Glutamatergic neuron (in vitro differentiated cells): ENCODE measurements at regions not wholly inside any gene's neighbourhood (a gene's known extent, or its start where the extent isn't known, plus 50 kb on each side); places are given as distances from the start of the nearest gene placed in this dataset.

Source experiments
- DNase-seq: peaks from one replicate; pipeline ENCODE4 v3.0.0; 2022
- H3K27ac Mint-ChIP-seq: one replicate; pipeline ENCODE4 v1.8.0; 2020; ENCODE audit warnings: mild to moderate bottlenecking, mixed read lengths, inconsistent platforms; ENCODE audit not compliant: unreplicated experiment
- H3K27me3 Mint-ChIP-seq: one replicate; pipeline ENCODE4 v1.8.0; 2020; ENCODE audit warnings: mild to moderate bottlenecking, moderate library complexity, mixed read lengths, inconsistent platforms; ENCODE audit not compliant: unreplicated experiment
- H3K36me3 Mint-ChIP-seq: one replicate; pipeline ENCODE4 v1.8.0; 2020; ENCODE audit warnings: mild to moderate bottlenecking, mixed read lengths, inconsistent platforms; ENCODE audit not compliant: unreplicated experiment
- H3K4me1 Mint-ChIP-seq: one replicate; pipeline ENCODE4 v1.8.0; 2020; ENCODE audit warnings: mild to moderate bottlenecking, low read depth, mixed read lengths, inconsistent platforms; ENCODE audit not compliant: unreplicated experiment
- H3K4me3 Mint-ChIP-seq: one replicate; pipeline ENCODE4 v1.8.0; 2020; ENCODE audit warnings: mild to moderate bottlenecking, mixed read lengths, inconsistent platforms; ENCODE audit not compliant: unreplicated experiment
- H3K9me3 Mint-ChIP-seq: one replicate; pipeline ENCODE4 v1.8.0; 2020; ENCODE audit warnings: mild to moderate bottlenecking, moderate library complexity, mixed read lengths, inconsistent platforms; ENCODE audit not compliant: unreplicated experiment
- TF ChIP-seq, protein P1 (sequence below): fragments of 200-600 bp; sonication (generic); IDR thresholded peaks from one replicate; pipeline ENCODE4 v1.5.0; 2021; ENCODE audit not compliant: partially characterized antibody, unreplicated experiment

DNA sequence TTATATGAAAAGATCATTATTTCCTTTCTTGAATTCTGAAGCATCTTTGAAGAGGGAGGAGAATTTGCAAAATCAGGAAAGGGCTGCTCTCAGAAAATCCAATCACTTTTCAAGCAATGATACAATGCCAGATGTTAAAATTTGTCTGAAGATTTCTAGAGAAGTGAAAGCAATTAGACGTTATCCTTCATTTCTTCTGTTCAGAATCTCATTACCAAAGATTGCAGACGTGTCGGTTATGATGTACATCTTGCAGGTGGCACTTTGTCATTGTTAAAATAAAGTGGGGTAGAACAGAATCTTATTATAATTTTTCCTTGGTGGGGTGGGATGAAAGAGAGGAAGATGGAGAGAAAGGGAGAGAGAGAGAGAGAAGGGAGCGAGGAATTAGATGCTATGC, 296.4 kb upstream of the STS start:
- no peaks in the 10 kb centered on the region for H3K27me3 Mint-ChIP-seq
- H3K4me3 Mint-ChIP-seq, result no peak overlapping the region
- TF ChIP-seq, protein P1, sequence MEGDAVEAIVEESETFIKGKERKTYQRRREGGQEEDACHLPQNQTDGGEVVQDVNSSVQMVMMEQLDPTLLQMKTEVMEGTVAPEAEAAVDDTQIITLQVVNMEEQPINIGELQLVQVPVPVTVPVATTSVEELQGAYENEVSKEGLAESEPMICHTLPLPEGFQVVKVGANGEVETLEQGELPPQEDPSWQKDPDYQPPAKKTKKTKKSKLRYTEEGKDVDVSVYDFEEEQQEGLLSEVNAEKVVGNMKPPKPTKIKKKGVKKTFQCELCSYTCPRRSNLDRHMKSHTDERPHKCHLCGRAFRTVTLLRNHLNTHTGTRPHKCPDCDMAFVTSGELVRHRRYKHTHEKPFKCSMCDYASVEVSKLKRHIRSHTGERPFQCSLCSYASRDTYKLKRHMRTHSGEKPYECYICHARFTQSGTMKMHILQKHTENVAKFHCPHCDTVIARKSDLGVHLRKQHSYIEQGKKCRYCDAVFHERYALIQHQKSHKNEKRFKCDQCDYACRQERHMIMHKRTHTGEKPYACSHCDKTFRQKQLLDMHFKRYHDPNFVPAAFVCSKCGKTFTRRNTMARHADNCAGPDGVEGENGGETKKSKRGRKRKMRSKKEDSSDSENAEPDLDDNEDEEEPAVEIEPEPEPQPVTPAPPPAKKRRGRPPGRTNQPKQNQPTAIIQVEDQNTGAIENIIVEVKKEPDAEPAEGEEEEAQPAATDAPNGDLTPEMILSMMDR, result no peak
- no peak overlapping the region for H3K27ac Mint-ChIP-seq
- no peaks in the 10 kb centered on the region for H3K9me3 Mint-ChIP-seq
- H3K4me1 Mint-ChIP-seq, result no peaks in the 10 kb centered on the region
- DNase-seq, result no peak
- H3K36me3 Mint-ChIP-seq, result no peaks in the 10 kb centered on the region

- H3K27ac Mint-ChIP-seq, result no peak overlapping the region
- TF ChIP-seq, protein P1, result no peak
Observed at GRCh38 chrX:6849716-6850414, 297.6 kb upstream of the STS start.

GRCh38 chrX:6832619-6833018, 297.7 kb upstream of the VCX3A start:
- Mint-ChIP-seq H3K9me3 (no peaks in the 10 kb centered on the region), H3K4me3 (no peak overlapping the region), H3K36me3 (no peaks in the 10 kb centered on the region), H3K27ac (no peak overlapping the region), H3K27me3 (no peaks in the 10 kb centered on the region), H3K4me1 (no peaks in the 10 kb centered on the region)
- TF ChIP-seq, protein P1, result no peak
- no peak for DNase-seq

More at GRCh38 chrX:6849716-6850414, 297.6 kb upstream of the STS start:
- Mint-ChIP-seq H3K4me3 (no peak overlapping the region), H3K9me3 (no peaks in the 10 kb centered on the region), H3K27me3 (no peaks in the 10 kb centered on the region), H3K4me1 (no peaks in the 10 kb centered on the region), H3K36me3 (no peaks in the 10 kb centered on the region)
- DNase-seq, result no peak

DNA sequence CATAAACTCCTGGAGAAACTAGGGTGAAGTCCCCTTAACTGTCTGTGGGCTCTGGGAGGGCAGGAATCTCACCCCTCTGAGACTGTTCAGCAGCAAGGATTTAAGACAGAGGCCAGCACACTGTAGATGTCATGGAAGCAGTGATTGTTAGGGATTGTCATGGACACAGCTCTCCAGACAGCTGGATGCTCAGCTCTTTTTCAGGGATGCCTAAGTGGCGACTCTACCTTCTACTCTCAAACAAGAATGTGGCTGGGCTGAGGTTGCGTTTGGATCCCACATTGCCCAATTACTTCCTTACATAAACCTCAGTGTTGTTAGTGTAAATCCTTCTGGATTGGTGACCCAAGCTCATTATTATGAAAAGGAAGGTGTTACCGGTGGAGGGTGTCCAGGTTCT, 291.9 kb upstream of the VCX3A start:
- peaks cover 2% of the 10 kb centered on the region for H3K27me3 Mint-ChIP-seq
- H3K9me3 Mint-ChIP-seq, result no peaks in the 10 kb centered on the region
- H3K36me3 Mint-ChIP-seq, result no peaks in the 10 kb centered on the region
- no peak overlapping the region for H3K4me3 Mint-ChIP-seq
- H3K27ac Mint-ChIP-seq, result no peak overlapping the region
- no peaks in the 10 kb centered on the region for H3K4me1 Mint-ChIP-seq
- TF ChIP-seq, protein P1, result no peak
- no peak for DNase-seq

DNA sequence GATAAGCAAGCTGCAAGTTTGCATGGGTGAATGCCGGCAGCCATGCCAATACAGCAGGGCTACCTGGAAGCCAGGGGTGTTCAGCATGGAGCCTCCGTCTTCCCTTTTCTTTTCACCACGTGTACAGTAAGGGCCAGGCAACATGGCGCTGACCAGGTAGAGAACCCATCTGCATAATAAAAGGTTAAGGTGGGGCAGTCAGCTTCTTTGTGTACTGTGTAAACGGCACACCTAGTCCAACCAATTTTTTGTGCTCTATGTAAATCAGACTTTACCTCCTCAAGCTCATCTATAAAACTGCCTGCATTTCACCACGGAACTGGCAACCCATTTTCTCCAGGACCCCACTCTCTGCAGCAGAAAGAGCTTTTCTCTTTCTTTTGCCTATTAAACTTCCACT, 286.8 kb upstream of the VCX3A start:
- H3K9me3 Mint-ChIP-seq, result no peaks in the 10 kb centered on the region

More for the DNA sequence above, 286.8 kb upstream of the VCX3A start:
- Mint-ChIP-seq H3K4me1 (no peaks in the 10 kb centered on the region), H3K36me3 (no peaks in the 10 kb centered on the region), H3K27me3 (peaks cover 2% of the 10 kb centered on the region), H3K27ac (no peak overlapping the region), H3K4me3 (no peak overlapping the region)
- TF ChIP-seq, protein P1, result no peak
- DNase-seq, result no peak
